Urinary bladder (tissue), 3 donors: ENCODE measurements at regions not wholly inside any gene's neighbourhood (a gene's known extent, or its start where the extent isn't known, plus 50 kb on each side); places are given as distances from the start of the nearest gene placed in this dataset.

ENCODE experiments used
- DNase-seq: peaks from one replicate; pipeline ENCODE4 v3.0.0-alpha.2; 2015; ENCODE audit errors: extremely low spot score
- H3K27ac ChIP-seq: one replicate; pipeline ENCODE4 v1.5.1; 2013; ENCODE audit warnings: low read depth, mild to moderate bottlenecking, moderate library complexity
- H3K36me3 ChIP-seq: one replicate; pipeline ENCODE4 v1.6.1; 2013; ENCODE audit warnings: mild to moderate bottlenecking, moderate library complexity; ENCODE audit not compliant: insufficient read depth
- H3K4me1 ChIP-seq: one replicate; pipeline ENCODE4 v1.6.1; 2013; ENCODE audit warnings: mild to moderate bottlenecking, moderate library complexity; ENCODE audit not compliant: insufficient read depth
- H3K4me3 ChIP-seq: one replicate; pipeline ENCODE4 v1.5.1; 2013; ENCODE audit warnings: low read depth, low read length
- WGBS: extraction: QIAGEN DNeasy Blood & Tissue Kit; methylation state at CpG from one replicate; pipeline ENCODE4 v1.1.7; 2013; 5-methylcytosine and 5-hydroxymethylcytosine counted together
- donor health status: healthy with polysubstance abuse.
- donor health status: healthy.

DNA sequence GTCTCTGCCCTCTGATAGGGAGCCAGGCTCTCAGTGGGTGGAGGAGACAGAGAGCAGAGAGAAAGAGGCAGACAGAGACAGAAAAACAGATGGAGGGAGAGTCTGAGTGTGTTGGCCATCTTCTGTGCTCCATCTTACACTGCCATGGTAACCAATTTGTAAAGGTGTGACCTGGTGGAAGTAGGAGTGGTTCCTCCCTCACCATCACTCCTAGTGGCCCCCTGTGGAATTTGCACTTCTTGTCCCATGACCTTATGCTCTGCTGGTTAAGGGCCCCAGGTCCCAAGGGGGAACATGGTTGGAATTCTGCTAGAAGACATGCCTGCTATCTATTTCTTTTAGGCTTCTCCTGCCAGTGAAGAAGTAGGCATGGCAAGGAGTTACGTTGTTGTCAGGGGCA is 376.7 kb upstream of the CCDC196 start:
- WGBS: 98% methylated on average over 1 of the region's 1 CpG
- Histone ChIP-seq H3K27ac (no peak overlapping the region), H3K36me3 (no peaks in the 10 kb centered on the region)

DNA sequence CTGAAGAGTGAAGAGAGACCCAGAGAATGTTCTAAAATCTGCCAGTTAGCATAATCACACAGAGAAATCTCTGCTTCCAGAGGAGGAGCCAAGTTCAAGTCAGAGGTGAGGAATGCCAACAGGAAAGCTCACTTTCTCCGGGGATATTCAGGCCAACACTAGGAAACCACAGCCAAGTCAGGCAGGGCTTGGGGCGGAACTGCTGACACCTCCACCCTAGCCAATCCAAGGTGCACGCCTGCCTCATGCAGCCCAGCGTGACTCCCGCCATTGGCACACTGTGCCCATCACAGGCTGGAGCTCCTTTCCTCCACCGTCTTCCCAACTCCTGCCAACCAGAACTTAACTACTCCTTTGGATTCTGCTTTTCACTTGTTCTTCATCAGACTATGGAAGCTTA is 374.3 kb upstream of the CCDC196 start:
- WGBS: 95% methylated on average over 6 of the region's 6 CpGs
- no peak for DNase-seq
- Histone ChIP-seq H3K4me3 (no peak overlapping the region), H3K4me1 (no peaks in the 10 kb centered on the region), H3K36me3 (no peaks in the 10 kb centered on the region), H3K27ac (no peak overlapping the region)

More for the DNA sequence above, 376.7 kb upstream of the CCDC196 start:
- H3K4me3 ChIP-seq: no peak overlapping the region
- no peaks in the 10 kb centered on the region for H3K4me1 ChIP-seq
- DNase-seq: no peak

DNA sequence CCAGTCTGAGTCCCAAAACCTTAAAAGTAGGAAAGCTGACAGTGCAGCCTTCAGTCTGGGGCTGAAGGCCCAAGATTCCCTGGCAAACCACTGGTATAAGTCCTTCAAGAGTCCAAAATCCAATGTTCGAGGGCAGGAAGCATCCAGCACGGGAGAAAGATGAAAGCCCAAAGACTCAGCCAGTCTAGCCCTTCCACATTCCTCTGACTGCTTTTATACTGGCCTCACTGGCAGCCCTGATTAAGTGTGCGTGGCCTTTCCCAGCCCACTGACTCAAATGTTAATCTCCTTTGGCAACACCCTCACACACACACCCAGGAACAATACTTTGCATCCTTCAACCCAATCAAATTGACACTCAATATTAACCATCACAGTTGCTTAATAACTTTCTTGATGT is 372.1 kb upstream of the CCDC196 start:
- Histone ChIP-seq H3K36me3 (no peaks in the 10 kb centered on the region), H3K4me3 (no peak overlapping the region), H3K4me1 (no peaks in the 10 kb centered on the region), H3K27ac (no peak overlapping the region)
- 75% methylated on average over 3 of the region's 3 CpGs for WGBS
- DNase-seq: no peak

DNA sequence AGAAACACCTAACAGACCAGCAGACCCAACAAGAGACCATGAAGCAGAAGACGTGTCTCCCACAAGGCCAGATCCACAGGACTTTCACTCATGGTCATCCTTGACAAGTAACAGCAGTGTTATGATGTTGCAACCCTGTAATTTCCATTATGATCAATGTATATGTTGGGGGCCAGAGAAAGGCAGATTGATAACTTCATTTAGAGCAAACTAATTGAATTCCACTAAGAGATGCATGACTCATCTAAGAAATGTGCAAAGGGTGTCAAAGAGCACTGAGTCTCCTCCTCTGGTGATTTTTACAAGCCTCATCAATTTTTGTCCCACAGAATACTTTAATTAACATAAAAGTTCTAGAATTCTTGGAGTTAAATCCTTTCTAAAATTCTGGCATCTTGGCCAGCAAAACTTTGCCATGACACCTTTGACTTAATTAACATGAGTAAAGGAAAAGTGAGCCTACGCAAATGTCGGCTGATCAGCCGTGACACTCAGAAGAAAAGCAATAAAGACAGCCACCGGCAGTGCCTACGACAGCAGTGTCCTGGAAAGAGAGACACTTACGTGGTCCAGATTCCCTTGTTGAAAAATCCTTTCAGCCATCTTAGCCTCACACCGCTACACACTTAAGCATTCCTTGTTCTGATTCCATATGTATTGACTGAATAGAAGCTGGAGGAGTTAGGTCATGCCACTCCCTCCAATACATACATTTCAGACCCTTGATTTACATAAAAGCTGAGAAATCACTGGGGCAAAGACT is 370.2 kb upstream of the CCDC196 start:
- no peaks in the 10 kb centered on the region for H3K36me3 ChIP-seq
- H3K27ac ChIP-seq: no peak overlapping the region
- no peak overlapping the region for H3K4me3 ChIP-seq
- no peak for DNase-seq
- 90% methylated on average over 8 of the region's 8 CpGs for WGBS
- H3K4me1 ChIP-seq: no peaks in the 10 kb centered on the region

DNA sequence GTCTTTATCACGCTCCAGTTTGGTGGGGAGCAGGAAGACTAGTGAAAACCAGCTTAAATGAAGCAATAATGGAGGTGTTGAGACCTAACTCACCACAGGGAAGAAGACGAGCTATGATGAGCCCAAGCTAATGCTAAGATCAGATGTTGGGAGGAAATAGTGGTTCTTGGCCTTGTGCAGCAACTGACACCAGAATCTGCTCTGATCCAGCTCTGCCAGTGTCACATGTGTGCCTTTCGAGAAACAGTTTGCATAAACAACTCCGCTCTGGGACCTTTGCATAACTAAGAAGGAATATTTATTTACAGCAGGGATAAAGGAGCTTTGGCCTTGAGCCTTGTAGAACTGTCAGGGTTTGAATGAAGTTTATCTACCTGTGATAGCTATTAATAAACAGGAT is 369.4 kb upstream of the CCDC196 start:
- DNase-seq: no peak
- 71% methylated on average over 4 of the region's 4 CpGs for WGBS
- no peak overlapping the region for H3K4me3 ChIP-seq
- H3K4me1 ChIP-seq: no peaks in the 10 kb centered on the region
- H3K36me3 ChIP-seq: no peaks in the 10 kb centered on the region
- no peak overlapping the region for H3K27ac ChIP-seq

DNA sequence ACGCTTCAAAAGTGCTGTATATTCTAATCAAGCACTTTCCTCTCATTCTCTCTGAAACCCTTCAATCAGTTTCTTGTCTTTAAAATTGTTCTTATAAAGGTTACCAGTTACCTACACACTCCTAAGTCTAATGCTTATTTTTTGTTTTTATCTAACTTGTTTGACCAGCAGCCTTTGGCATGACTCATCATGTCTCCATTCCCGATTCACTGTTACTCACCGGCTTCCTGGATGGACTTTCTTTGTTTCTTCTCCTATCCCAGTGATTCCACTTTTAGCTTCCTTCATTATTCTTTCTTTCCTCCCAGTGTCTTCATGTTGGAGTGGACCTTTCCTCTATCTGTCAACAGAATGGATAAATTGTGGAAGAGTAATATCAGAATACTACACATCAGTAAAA is 368.6 kb upstream of the CCDC196 start:
- Histone ChIP-seq H3K4me1 (no peaks in the 10 kb centered on the region), H3K27ac (no peak overlapping the region), H3K4me3 (no peak overlapping the region), H3K36me3 (no peaks in the 10 kb centered on the region)
- WGBS: 57% methylated on average over 3 of the region's 3 CpGs
- no peak for DNase-seq

DNA sequence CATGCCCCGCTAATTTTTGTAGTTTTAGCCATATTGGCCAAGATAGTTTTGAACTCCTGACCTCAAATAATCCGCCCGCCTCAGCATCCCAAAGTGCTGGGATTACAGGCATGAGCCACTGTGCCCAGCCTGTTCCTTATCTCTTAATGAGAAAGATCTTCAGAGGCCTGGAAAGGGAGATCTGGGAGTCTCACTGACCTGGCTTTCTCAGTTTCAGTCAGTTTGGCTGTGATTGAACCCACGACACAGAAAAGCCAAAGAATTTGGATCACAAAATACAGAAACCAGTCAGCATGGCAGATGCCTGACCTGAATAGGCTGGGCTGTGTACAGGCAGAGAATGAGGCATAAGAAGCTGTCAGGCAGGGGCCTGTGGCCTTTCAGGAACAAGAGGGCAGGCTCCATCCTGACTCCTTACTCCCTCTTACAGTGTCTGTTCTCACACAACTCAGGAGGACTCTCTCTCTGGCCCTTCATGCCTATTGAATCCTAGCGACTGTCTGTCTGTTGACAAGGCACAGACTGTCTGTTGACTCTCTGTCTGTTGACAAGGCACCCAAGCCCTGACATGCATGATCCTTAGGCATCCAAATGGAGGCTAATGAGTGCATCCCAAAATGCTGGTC is 366.5 kb upstream of the CCDC196 start:
- Histone ChIP-seq H3K4me3 (no peak overlapping the region), H3K27ac (no peak overlapping the region), H3K36me3 (no peaks in the 10 kb centered on the region), H3K4me1 (no peaks in the 10 kb centered on the region)
- WGBS: 86% methylated on average over 5 of the region's 5 CpGs
- no peak for DNase-seq

DNA sequence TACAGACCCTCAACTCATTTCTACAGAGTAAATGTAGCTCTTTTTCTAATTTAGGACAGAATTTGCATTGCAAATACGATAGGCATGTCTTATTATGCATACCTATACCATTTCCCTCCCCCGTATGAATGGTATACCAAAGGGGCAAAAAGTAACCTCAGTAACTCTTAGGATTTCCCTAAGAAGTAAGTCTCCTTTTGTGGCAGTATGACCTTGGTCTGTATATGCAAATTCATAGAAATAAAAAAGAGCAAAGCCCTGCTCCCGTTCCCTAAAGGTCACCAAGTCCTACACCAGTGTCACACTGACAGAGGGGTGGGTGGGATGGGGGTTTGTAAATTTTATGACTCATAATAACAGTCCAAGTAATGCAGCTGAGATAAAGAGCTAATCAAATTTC is 365.8 kb upstream of the CCDC196 start:
- WGBS: 80% methylated on average over 3 of the region's 3 CpGs
- Histone ChIP-seq H3K4me1 (no peaks in the 10 kb centered on the region), H3K36me3 (no peaks in the 10 kb centered on the region), H3K27ac (no peak overlapping the region), H3K4me3 (no peak overlapping the region)
- no peak for DNase-seq

DNA sequence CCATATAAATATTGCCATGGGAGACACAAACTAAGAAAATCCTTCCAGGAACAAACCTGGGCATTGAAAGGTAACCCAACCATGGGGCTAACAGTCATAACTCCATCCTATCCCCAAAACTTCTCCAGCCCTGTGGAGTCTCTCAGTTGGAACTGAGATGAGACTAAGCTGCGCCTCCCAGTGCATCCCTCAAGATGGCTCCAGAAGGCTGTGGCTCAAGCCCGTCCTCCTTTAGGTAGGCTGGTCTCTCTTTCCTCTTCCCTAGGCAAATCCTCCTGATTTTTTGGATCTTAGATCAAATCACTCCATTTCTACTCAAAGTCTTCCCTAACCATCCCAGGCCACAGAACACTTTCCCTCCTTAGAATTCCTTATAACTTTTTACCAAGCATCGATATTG is 364.3 kb upstream of the CCDC196 start:
- DNase-seq: no peak
- 94% methylated on average over 3 of the region's 3 CpGs for WGBS
- no peak overlapping the region for H3K27ac ChIP-seq
- no peaks in the 10 kb centered on the region for H3K36me3 ChIP-seq
- H3K4me3 ChIP-seq: no peak overlapping the region
- no peaks in the 10 kb centered on the region for H3K4me1 ChIP-seq

DNA sequence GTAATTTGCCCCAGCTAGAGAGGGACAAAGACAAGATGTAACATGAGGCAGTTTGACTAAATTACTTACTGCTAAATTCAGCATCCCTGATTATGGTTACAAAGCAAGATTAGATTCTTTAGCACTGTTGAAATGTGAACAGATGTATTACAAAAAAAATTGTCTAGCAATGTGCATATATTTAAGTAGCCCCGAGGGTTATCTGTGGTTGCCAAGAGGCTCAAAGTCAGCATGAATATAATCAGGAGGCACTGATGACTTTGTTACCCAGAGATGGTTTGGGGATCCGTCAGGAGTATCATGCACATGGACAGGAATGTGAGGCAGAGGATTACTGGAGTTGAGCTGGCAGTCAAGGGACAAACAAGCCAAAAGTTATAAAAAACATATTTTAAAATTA is 356.9 kb upstream of the CCDC196 start:
- no peak for DNase-seq
- WGBS: 71% methylated on average over 2 of the region's 2 CpGs
- Histone ChIP-seq H3K4me3 (no peak overlapping the region), H3K36me3 (no peaks in the 10 kb centered on the region), H3K27ac (no peak overlapping the region), H3K4me1 (no peaks in the 10 kb centered on the region)

DNA sequence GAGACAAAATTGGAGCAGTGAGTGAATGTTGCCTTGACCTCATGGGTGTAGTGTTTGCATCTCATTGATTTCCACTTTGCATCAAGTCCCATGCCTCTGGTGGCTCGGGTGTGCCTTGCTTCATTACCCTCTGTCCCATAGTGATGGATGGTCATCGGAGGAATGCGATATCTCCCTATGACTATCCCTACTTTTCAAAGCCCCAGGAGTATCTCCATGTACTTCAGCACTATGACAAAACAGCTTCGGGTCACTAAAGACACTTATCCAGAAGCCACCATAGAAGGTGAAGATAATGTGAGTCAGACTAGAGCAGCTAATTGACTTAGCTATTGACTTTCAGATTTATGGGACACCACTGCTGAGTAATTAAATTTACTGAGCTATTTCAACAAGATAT is 355.1 kb upstream of the CCDC196 start:
- WGBS: 92% methylated on average over 4 of the region's 4 CpGs
- H3K4me1 ChIP-seq: no peaks in the 10 kb centered on the region
- no peak overlapping the region for H3K4me3 ChIP-seq
- no peak overlapping the region for H3K27ac ChIP-seq
- DNase-seq: no peak
- H3K36me3 ChIP-seq: no peaks in the 10 kb centered on the region

DNA sequence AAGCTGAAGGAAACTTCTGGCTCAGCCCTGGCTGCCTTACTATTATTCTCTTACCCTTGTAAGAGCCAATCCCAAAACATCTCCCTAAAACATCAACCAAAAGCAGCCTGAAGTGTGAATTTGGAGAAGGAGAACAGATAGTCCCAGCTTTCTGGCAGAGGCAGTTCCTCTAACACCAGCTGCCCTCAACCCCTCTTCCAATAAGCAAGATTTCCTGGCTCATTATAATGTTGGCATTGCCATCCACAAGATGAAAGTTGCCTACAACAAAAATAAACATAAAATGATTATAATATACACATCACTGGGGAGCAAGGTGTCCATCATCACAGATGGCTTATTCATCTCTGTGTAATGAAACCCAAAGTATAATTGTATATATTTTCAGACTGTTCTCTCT is 352.5 kb upstream of the CCDC196 start:
- no peak overlapping the region for H3K4me3 ChIP-seq
- no peak overlapping the region for H3K27ac ChIP-seq
- H3K36me3 ChIP-seq: no peaks in the 10 kb centered on the region
- no peak for DNase-seq
- no peaks in the 10 kb centered on the region for H3K4me1 ChIP-seq

DNA sequence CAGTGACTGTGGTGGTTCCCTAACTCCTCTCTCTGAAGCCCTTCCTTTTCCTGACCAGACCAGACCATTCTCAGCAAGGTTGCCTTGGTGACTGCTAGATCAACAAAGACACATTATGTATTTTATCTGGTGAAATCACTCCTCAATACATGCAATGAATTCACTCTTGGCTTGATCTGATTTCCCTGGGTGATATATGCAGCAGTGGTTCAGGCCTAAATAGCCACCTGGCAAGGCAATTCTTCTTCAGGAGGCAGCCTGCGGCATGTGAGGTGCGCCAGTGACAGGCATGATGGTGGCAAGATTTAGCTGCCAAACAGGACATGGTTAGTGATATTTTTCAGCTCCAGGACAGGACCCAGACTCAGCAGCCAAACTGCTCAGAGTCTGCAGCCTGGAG is 350.3 kb upstream of the CCDC196 start:
- H3K36me3 ChIP-seq: no peaks in the 10 kb centered on the region
- DNase-seq: no peak
- 63% methylated on average over 2 of the region's 2 CpGs for WGBS
- H3K4me3 ChIP-seq: no peak overlapping the region
- H3K4me1 ChIP-seq: no peaks in the 10 kb centered on the region
- no peak overlapping the region for H3K27ac ChIP-seq

DNA sequence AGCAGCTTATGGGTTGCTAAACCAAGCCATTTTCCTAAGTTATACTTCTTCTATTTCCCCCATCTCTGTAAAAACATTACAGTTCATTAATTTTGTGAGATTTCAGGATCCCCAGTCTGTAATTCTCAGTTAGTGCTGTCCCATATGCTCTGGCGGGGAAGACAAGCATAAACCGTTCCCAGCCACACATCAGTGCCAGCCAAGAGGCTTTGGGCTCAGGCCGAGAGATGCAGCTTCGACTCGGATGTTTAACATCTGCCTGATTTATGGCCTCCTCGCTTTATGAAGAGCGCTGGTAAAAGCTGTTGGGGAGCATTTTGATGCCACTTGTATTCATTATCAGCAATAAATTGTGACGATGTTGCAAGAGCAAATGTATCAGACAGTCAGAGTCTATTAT is 349.1 kb upstream of the CCDC196 start:
- Histone ChIP-seq H3K4me3 (no peak overlapping the region), H3K36me3 (no peaks in the 10 kb centered on the region), H3K27ac (no peak overlapping the region), H3K4me1 (no peaks in the 10 kb centered on the region)
- DNase-seq: no peak
- 33% methylated on average over 8 of the region's 8 CpGs for WGBS
